NT2/D1 (cell line): ENCODE measurements at regions not wholly inside any gene's neighbourhood (a gene's known extent, or its start where the extent isn't known, plus 50 kb on each side); places are given as distances from the start of the nearest gene placed in this dataset.

Source experiments
- DNase-seq: peaks from one replicate; pipeline ENCODE4 v3.0.0-alpha.2; 2011; ENCODE audit warnings: low read depth, low spot score
- H3K27me3 ChIP-seq: 2 replicates; pipeline ENCODE4 v1.6.0; 2011; ENCODE audit warnings: mild to moderate bottlenecking; ENCODE audit not compliant: insufficient read length, insufficient read depth
- H3K36me3 ChIP-seq: 2 replicates; pipeline ENCODE4 v1.6.1; 2011; ENCODE audit warnings: mild to moderate bottlenecking, low read length, mixed read lengths; ENCODE audit not compliant: insufficient read depth, insufficient read length
- H3K4me1 ChIP-seq: 2 replicates; pipeline ENCODE4 v1.5.1; 2011; ENCODE audit not compliant: insufficient read depth, insufficient read length
- H3K4me3 ChIP-seq: 2 replicates; pipeline ENCODE4 v1.5.1; 2011; ENCODE audit warnings: low read depth; ENCODE audit not compliant: insufficient read length
- H3K9ac ChIP-seq: 2 replicates; pipeline ENCODE4 v1.6.0; 2011; ENCODE audit warnings: low read depth; ENCODE audit not compliant: insufficient read length
- H3K9me3 ChIP-seq: 2 replicates; pipeline ENCODE4 v1.5.1; 2011; ENCODE audit warnings: mild to moderate bottlenecking, low read length; ENCODE audit not compliant: insufficient read depth
- SUZ12 ChIP-seq: IDR thresholded peaks from 2 replicates; pipeline ENCODE4 v1.6.1; 2011; ENCODE audit not compliant: insufficient read length, insufficient read depth; ENCODE audit errors: extremely low read depth
- YY1 ChIP-seq: IDR thresholded peaks from 2 replicates; pipeline ENCODE4 v1.6.1; 2011; ENCODE audit not compliant: insufficient read length, insufficient read depth
- ZNF274 ChIP-seq: IDR thresholded peaks from 2 replicates; pipeline ENCODE4 v1.6.1; 2011; ENCODE audit warnings: mild to moderate bottlenecking, low read depth, low read length

- Histone ChIP-seq H3K27me3 (no peaks in the 10 kb centered on the region), H3K9ac (no peak overlapping the region), H3K36me3 (no peaks in the 10 kb centered on the region), H3K4me3 (no peak overlapping the region), H3K9me3 (no peaks in the 10 kb centered on the region), H3K4me1 (no peaks in the 10 kb centered on the region)
- TF ChIP-seq SUZ12 (no peak), YY1 (no peak), ZNF274 (no peak)
- DNase-seq = no peak
These were observed 219.6 kb upstream of the TMTC1 start for GRCh38 chr12:30003321-30003720.

- Histone ChIP-seq H3K27me3 (no peaks in the 10 kb centered on the region), H3K9me3 (no peaks in the 10 kb centered on the region), H3K4me3 (no peak overlapping the region), H3K36me3 (no peaks in the 10 kb centered on the region), H3K9ac (no peak overlapping the region), H3K4me1 (no peaks in the 10 kb centered on the region)
- TF ChIP-seq ZNF274 (no peak), SUZ12 (no peak), YY1 (no peak)
- no peak for DNase-seq
These were observed 218.9 kb upstream of the TMTC1 start for GRCh38 chr12:30002677-30003076.

GRCh38 chr12:30000401-30000800 lies 216.7 kb upstream of the TMTC1 start:
- DNase-seq = no peak
- H3K36me3 ChIP-seq = no peaks in the 10 kb centered on the region
- H3K9me3 ChIP-seq = no peaks in the 10 kb centered on the region
- no peaks in the 10 kb centered on the region for H3K4me1 ChIP-seq
- H3K4me3 ChIP-seq = no peak overlapping the region
- TF ChIP-seq YY1 (no peak), SUZ12 (no peak), ZNF274 (no peak)
- H3K9ac ChIP-seq = no peak overlapping the region
- H3K27me3 ChIP-seq = no peaks in the 10 kb centered on the region

- no peak for DNase-seq
- H3K4me1 ChIP-seq = no peaks in the 10 kb centered on the region
- H3K36me3 ChIP-seq = no peaks in the 10 kb centered on the region
- no peak overlapping the region for H3K9ac ChIP-seq
- H3K27me3 ChIP-seq = no peaks in the 10 kb centered on the region
- H3K4me3 ChIP-seq = no peak overlapping the region
- no peaks in the 10 kb centered on the region for H3K9me3 ChIP-seq
- TF ChIP-seq ZNF274 = no peak
- no peak for TF ChIP-seq YY1
- TF ChIP-seq SUZ12 = no peak
These were observed 213.3 kb upstream of the TMTC1 start for GRCh38 chr12:29996993-29997392.

GRCh38 chr12:29992366-29992765 lies 208.6 kb upstream of the TMTC1 start:
- no peak overlapping the region for H3K4me3 ChIP-seq
- DNase-seq = no peak
- H3K27me3 ChIP-seq = no peaks in the 10 kb centered on the region
- 0 out of 2 replicates have a peak, but pooled peaks cover 9% of the 10 kb centered on the region for H3K9me3 ChIP-seq
- no peaks in the 10 kb centered on the region for H3K36me3 ChIP-seq
- TF ChIP-seq SUZ12 (no peak), ZNF274 (no peak), YY1 (no peak)
- no peaks in the 10 kb centered on the region for H3K4me1 ChIP-seq
- H3K9ac ChIP-seq = no peak overlapping the region

- TF ChIP-seq YY1 = no peak
- no peak for TF ChIP-seq SUZ12
- TF ChIP-seq ZNF274 = no peak
- Histone ChIP-seq H3K27me3 (no peaks in the 10 kb centered on the region), H3K4me3 (no peak overlapping the region), H3K9ac (no peak overlapping the region), H3K4me1 (no peaks in the 10 kb centered on the region), H3K9me3 (0 out of 2 replicates have a peak, but pooled peaks cover 9% of the 10 kb centered on the region), H3K36me3 (no peaks in the 10 kb centered on the region)
- no peak for DNase-seq
These were observed 208.2 kb upstream of the TMTC1 start for GRCh38 chr12:29991924-29992323.

GRCh38 chr12:29990971-29991370 lies 207.2 kb upstream of the TMTC1 start:
- no peaks in the 10 kb centered on the region for H3K4me1 ChIP-seq
- TF ChIP-seq YY1 (no peak), ZNF274 (no peak), SUZ12 (no peak)
- no peak overlapping the region for H3K9ac ChIP-seq
- DNase-seq = no peak
- H3K4me3 ChIP-seq = no peak overlapping the region
- no peaks in the 10 kb centered on the region for H3K36me3 ChIP-seq
- no peaks in the 10 kb centered on the region for H3K27me3 ChIP-seq
- H3K9me3 ChIP-seq = 0 out of 2 replicates have a peak, but pooled peaks cover 9% of the 10 kb centered on the region

- Histone ChIP-seq H3K36me3 (no peaks in the 10 kb centered on the region), H3K27me3 (no peaks in the 10 kb centered on the region), H3K4me3 (no peak overlapping the region), H3K9me3 (0 out of 2 replicates have a peak, but pooled peaks cover 8% of the 10 kb centered on the region), H3K4me1 (no peaks in the 10 kb centered on the region), H3K9ac (no peak overlapping the region)
- no peak for TF ChIP-seq YY1
- no peak for TF ChIP-seq SUZ12
- TF ChIP-seq ZNF274 = no peak
- no peak for DNase-seq
These were observed 200.1 kb upstream of the TMTC1 start for GRCh38 chr12:29983851-29984250.
